GM12878 (cell line): ENCODE measurements at regions not wholly inside any gene's neighbourhood (a gene's known extent, or its start where the extent isn't known, plus 50 kb on each side); places are given as distances from the start of the nearest gene placed in this dataset.

Experiments used
- ATAC-seq: fragments of 200-7000 bp; cut with Tn5 transposase; 3 replicates; pipeline ENCODE4 v1.9.1; 2020; ENCODE audit warnings: mild to moderate bottlenecking, moderate library complexity
- BruUV-seq: library from RNA; stranded (reverse); fragments of 400-500 nt; replicated peaks from 2 replicates; lab custom pipeline; 2021; lab: Mats Ljungman, UMichigan
- CTCF ChIA-PET: fragments of 300-600 bp; sonication (Branson Sonifier 250); formaldehyde crosslinking; extraction: SDS; loops from one replicate; lab custom pipeline; 2021; ENCODE audit warnings: inconsistent platforms; lab: Yijun Ruan, JAX
- POLR2A ChIA-PET: fragments of 350-600 bp; formaldehyde crosslinking; extraction: SDS; loops from one replicate; lab custom pipeline; 2021; ENCODE audit warnings: inconsistent platforms; lab: Charles Lee
- RAD21 ChIA-PET: fragments of 300-600 bp; sonication (Branson Sonifier 250); formaldehyde crosslinking; loops from one replicate; lab custom pipeline; 2023; ENCODE audit warnings: antibody characterized with exemption; ENCODE audit not compliant: unreplicated experiment; lab: Charles Lee
- SMC1A ChIA-PET: fragments of 300-600 bp; sonication (Branson Sonifier 250); formaldehyde crosslinking; loops from one replicate; lab custom pipeline; 2023; ENCODE audit not compliant: unreplicated experiment, uncharacterized antibody; lab: Charles Lee
- DNase-seq: peaks from one replicate; pipeline ENCODE4 v3.0.0-alpha.2; 2011; ENCODE audit warnings: low read depth, low spot score
- FAIRE-seq: peaks from 3 replicates; lab custom pipeline; 2011; peaks lifted over from hg19 to GRCh38; lab: Jason Lieb, UNC
- H2AFZ ChIP-seq: 2 replicates; pipeline ENCODE4 v1.6.0; 2011; ENCODE audit warnings: low read depth, low read length, control low read depth; ENCODE audit not compliant: control insufficient read depth
- H3K27ac ChIP-seq: 2 replicates; pipeline ENCODE4 v1.5.1; 2011; ENCODE audit warnings: control low read depth; ENCODE audit not compliant: control insufficient read depth, insufficient read depth
- H3K27me3 ChIP-seq, 2 experiments: replicated peaks in 1 of 2; 2 replicates each; pipeline versions ENCODE4 v1.6.0 to v1.6.1; 2011; ENCODE audit warnings: low read length in 1 of 2; ENCODE audit not compliant: control insufficient read depth in 2 of 2, insufficient read depth in 2 of 2
- H3K36me3 ChIP-seq, 2 experiments: 2 replicates each; pipeline ENCODE4 v1.5.1; 2011; ENCODE audit warnings: low read length in 1 of 2; ENCODE audit not compliant: control insufficient read depth in 2 of 2, insufficient read depth in 2 of 2
- H3K4me1 ChIP-seq: 2 replicates; pipeline ENCODE4 v1.6.1; 2011; ENCODE audit warnings: mild to moderate bottlenecking, low read length, moderate library complexity, mixed read lengths; ENCODE audit not compliant: control insufficient read depth, insufficient read depth
- H3K4me2 ChIP-seq: 2 replicates; pipeline ENCODE4 v1.6.0; 2011; ENCODE audit warnings: control low read depth; ENCODE audit not compliant: control insufficient read depth, insufficient read depth
- H3K4me3 ChIP-seq: fragments of 200-600 bp; sonication (generic); 2 replicates; pipeline ENCODE4 v1.5.1; 2016
- H3K79me2 ChIP-seq: 2 replicates; pipeline ENCODE4 v1.6.0; 2011; ENCODE audit warnings: low read length; ENCODE audit not compliant: control insufficient read depth, insufficient read depth
- H3K9ac ChIP-seq: 2 replicates; pipeline ENCODE4 v1.8.0; 2011; ENCODE audit warnings: low read length, control low read depth, mixed read lengths; ENCODE audit not compliant: control insufficient read depth, insufficient read depth
- H3K9me3 ChIP-seq: replicated peaks from 3 replicates; pipeline ENCODE4 v1.5.1; 2011; ENCODE audit warnings: mild to moderate bottlenecking, low read length; ENCODE audit not compliant: control insufficient read depth, insufficient read depth
- H4K20me1 ChIP-seq: 2 replicates; pipeline ENCODE4 v1.6.0; 2011; ENCODE audit not compliant: control insufficient read depth, insufficient read depth
- ATF7 ChIP-seq: fragments of 450-650 bp; IDR thresholded peaks from 2 replicates; pipeline ENCODE4 v1.6.1; 2016; ENCODE audit warnings: low read depth, mild to moderate bottlenecking
- BHLHE40 ChIP-seq, 2 experiments: fragments of 450-650 bp in 1 of 2; IDR thresholded peaks; 2 replicates each; pipeline ENCODE4 v1.6.1; 2011 to 2017; ENCODE audit warnings: low read depth in 2 of 2, borderline replicate concordance in 1 of 2, improper control_type of control experiment in 1 of 2, low read length in 1 of 2, mild to moderate bottlenecking in 1 of 2
- CEBPB ChIP-seq, 2 experiments: fragments of 150-350 bp in 1 of 2; IDR thresholded peaks; 2 replicates each; pipeline ENCODE4 v1.6.1; 2012 to 2014; ENCODE audit warnings: low read depth in 2 of 2, low read length in 2 of 2, borderline replicate concordance in 1 of 2, inconsistent platforms in 1 of 2
- CHD2 ChIP-seq: IDR thresholded peaks from 2 replicates; pipeline ENCODE4 v1.6.1; 2011; ENCODE audit warnings: low read depth, low read length, improper control_type of control experiment, borderline replicate concordance
- FOS ChIP-seq: IDR thresholded peaks from 3 replicates; pipeline ENCODE4 v1.6.1; 2011; ENCODE audit warnings: borderline replicate concordance; ENCODE audit not compliant: insufficient read length; ENCODE audit errors: extremely low read depth
- IKZF2 ChIP-seq, 2 experiments: fragments of 450-650 bp; IDR thresholded peaks; 2 replicates each; pipeline ENCODE4 v1.6.1; 2017; ENCODE audit warnings: mild to moderate bottlenecking in 2 of 2, moderate library complexity in 2 of 2
- IRF3 ChIP-seq: fragments of 450-650 bp; IDR thresholded peaks from 2 replicates; pipeline ENCODE4 v1.6.1; 2014; ENCODE audit warnings: mild to moderate bottlenecking
- JUNB ChIP-seq: IDR thresholded peaks from 2 replicates; pipeline ENCODE4 v1.6.1; 2016; ENCODE audit warnings: antibody characterized with exemption, mild to moderate bottlenecking
- PAX8 ChIP-seq: fragments of 450-650 bp; IDR thresholded peaks from 2 replicates; pipeline ENCODE4 v1.6.1; 2017; ENCODE audit warnings: mild to moderate bottlenecking, moderate library complexity
- POLR2A ChIP-seq: IDR thresholded peaks from 2 replicates; pipeline ENCODE4 v1.6.1; 2011; ENCODE audit warnings: low read depth, mild to moderate bottlenecking, low read length
- SMAD5 ChIP-seq: IDR thresholded peaks from 2 replicates; pipeline ENCODE4 v1.6.1; 2016; ENCODE audit warnings: antibody characterized with exemption, low read depth
- SP1 ChIP-seq: IDR thresholded peaks from one replicate; pipeline ENCODE4 v1.6.1; 2011; ENCODE audit warnings: low read depth, low read length
- SUPT20H ChIP-seq: IDR thresholded peaks from 2 replicates; pipeline ENCODE4 v1.6.1; 2011; ENCODE audit warnings: low read depth, mild to moderate bottlenecking, low read length, moderate library complexity, borderline replicate concordance; ENCODE audit not compliant: control insufficient read depth
- TCF7 ChIP-seq: IDR thresholded peaks from 2 replicates; pipeline ENCODE4 v1.6.1; 2014; ENCODE audit warnings: antibody characterized with exemption, borderline replicate concordance
- ZNF274 ChIP-seq: IDR thresholded peaks from one replicate; pipeline ENCODE4 v1.8.0; 2011; ENCODE audit not compliant: insufficient read length, insufficient read depth
- WGBS: methylation state at CpG from one replicate; pipeline ENCODE4 v1.1.6; 2016; ENCODE audit warnings: low lambda C conversion rate; ENCODE audit not compliant: insufficient replicate concordance, insufficient coverage; ENCODE audit errors: missing lambda C conversion rate; 5-methylcytosine and 5-hydroxymethylcytosine counted together
- in situ Hi-C: fragments of 300-500 bp; cut with MboI; formaldehyde crosslinking; loops from 9 replicates; pipeline ENCODE4 v1.14.3; 2018; ENCODE audit warnings: mixed read lengths
- intact Hi-C: fragments of 100-400 bp; cut with micrococcal nuclease; formaldehyde crosslinking; loops from one replicate; pipeline ENCODE4 v1.14.2; 2022; ENCODE audit not compliant: unreplicated experiment
- TF ChIP-seq, protein P1 (sequence below): IDR thresholded peaks from 2 replicates; pipeline ENCODE4 v1.6.1; 2012; ENCODE audit warnings: low read depth, low read length, improper control_type of control experiment
- TF ChIP-seq, protein P2 (sequence below): IDR thresholded peaks from 2 replicates; pipeline ENCODE4 v1.6.1; 2012; ENCODE audit warnings: improper control_type of control experiment, low read depth, low read length; ENCODE audit not compliant: insufficient replicate concordance

DNA sequence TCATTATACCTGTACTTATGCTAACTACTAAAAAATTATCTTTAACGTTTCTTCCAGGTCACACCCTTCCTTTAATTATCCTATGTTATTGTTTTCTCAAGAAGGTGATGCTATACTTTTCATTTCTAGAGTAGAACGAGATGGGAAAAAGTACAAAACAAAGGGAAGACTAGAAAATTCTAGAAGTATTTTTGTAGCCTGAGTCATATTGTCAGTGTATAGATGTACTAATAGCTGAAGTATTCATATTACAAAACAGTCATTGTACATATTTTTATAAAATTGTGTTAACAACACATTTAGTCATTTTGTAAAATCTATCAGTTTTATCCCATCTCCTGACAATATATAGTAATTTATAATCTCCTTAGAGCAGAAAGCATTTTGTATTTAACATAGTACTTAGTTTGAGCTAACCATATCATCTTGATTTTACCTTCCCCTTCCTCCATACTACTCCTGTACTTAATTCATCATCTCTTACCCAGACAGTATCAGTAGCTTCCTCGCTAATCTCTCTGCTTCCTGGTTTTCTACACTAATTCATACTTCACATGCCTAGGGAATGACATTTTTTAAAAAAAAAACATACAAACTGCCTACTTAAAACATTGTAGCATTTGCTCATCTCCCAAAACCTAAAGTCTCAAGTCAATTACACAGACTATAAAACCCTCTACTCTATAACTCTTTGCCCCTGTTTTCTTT, 920.9 kb downstream of the RPS29 start (continued):
- TF ChIP-seq BHLHE40 (IDR thresholded peaks at IDR 0.05; ENCODE audit: borderline replicate concordance in 1 of 2, low read depth in 2 of 2, low read length in 1 of 2) (no peak), JUNB (no peak), POLR2A (no peak), ZNF274 (no peak)

DNA sequence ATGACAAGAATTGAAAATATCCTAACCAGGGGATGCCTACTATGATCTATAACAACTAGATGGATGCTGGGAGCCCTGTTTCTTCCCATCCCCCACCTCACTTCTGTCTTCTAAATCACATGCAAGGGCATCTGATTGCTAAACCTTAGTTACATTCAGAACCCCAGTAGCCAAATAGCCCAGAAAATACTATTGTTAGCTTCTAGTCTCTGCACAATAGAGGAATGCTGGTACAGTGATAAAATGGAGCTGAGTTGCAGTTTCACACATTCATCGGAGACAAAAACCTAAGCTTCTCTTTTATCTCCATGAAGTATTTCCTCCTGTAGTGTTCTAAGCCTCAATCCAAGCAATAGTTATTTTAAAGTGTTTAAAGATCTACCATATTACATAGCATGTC, 942.9 kb downstream of the RPS29 start:
- Histone ChIP-seq H3K79me2 (no peaks in the 10 kb centered on the region), H3K27ac (no peak overlapping the region), H3K36me3 (no peaks in the 10 kb centered on the region), H3K4me1 (no peaks in the 10 kb centered on the region), H4K20me1 (no peaks in the 10 kb centered on the region), H3K27me3 (no peaks in the 10 kb centered on the region), H3K4me2 (no peak overlapping the region), H3K9ac (no peak overlapping the region), H2AFZ (no peak overlapping the region), H3K4me3 (no peak overlapping the region), H3K9me3 (no peaks in the 10 kb centered on the region)
- 95% methylated on average over 1 of the region's 1 CpG for WGBS
- CTCF ChIA-PET, result interaction anchor here (1.0 kb wide), 1 partner anchor 47 kb away, joined by 3 read pairs; no protein-coding TSS in a partner anchor
- intact Hi-C loops, result no loop called here
- SMC1A ChIA-PET, result interaction anchor here (3.4 kb wide), 1 partner anchor 10 kb away, joined by 10 read pairs; no protein-coding TSS in a partner anchor
- POLR2A ChIA-PET, result no interaction called here
- ATAC-seq (no peak), FAIRE-seq (no peak), DNase-seq (no peak)
- in situ Hi-C loops, result no loop called here
- no TSS peak for BruUV-seq
- RAD21 ChIA-PET, result no interaction called here
- TF ChIP-seq TCF7 (no peak), PAX8 (no peak), CEBPB (IDR thresholded peaks at IDR 0.05; ENCODE audit: borderline replicate concordance in 1 of 2, low read depth in 2 of 2, low read length in 2 of 2) (no peak), ATF7 (no peak), SUPT20H (no peak), SP1 (no peak), IKZF2 (IDR thresholded peaks at IDR 0.05) (no peak), CHD2 (no peak), FOS (no peak), SMAD5 (no peak), IRF3 (no peak)
- TF ChIP-seq, protein P1, sequence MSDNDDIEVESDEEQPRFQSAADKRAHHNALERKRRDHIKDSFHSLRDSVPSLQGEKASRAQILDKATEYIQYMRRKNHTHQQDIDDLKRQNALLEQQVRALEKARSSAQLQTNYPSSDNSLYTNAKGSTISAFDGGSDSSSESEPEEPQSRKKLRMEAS, result no peak
- TF ChIP-seq, protein P2, sequence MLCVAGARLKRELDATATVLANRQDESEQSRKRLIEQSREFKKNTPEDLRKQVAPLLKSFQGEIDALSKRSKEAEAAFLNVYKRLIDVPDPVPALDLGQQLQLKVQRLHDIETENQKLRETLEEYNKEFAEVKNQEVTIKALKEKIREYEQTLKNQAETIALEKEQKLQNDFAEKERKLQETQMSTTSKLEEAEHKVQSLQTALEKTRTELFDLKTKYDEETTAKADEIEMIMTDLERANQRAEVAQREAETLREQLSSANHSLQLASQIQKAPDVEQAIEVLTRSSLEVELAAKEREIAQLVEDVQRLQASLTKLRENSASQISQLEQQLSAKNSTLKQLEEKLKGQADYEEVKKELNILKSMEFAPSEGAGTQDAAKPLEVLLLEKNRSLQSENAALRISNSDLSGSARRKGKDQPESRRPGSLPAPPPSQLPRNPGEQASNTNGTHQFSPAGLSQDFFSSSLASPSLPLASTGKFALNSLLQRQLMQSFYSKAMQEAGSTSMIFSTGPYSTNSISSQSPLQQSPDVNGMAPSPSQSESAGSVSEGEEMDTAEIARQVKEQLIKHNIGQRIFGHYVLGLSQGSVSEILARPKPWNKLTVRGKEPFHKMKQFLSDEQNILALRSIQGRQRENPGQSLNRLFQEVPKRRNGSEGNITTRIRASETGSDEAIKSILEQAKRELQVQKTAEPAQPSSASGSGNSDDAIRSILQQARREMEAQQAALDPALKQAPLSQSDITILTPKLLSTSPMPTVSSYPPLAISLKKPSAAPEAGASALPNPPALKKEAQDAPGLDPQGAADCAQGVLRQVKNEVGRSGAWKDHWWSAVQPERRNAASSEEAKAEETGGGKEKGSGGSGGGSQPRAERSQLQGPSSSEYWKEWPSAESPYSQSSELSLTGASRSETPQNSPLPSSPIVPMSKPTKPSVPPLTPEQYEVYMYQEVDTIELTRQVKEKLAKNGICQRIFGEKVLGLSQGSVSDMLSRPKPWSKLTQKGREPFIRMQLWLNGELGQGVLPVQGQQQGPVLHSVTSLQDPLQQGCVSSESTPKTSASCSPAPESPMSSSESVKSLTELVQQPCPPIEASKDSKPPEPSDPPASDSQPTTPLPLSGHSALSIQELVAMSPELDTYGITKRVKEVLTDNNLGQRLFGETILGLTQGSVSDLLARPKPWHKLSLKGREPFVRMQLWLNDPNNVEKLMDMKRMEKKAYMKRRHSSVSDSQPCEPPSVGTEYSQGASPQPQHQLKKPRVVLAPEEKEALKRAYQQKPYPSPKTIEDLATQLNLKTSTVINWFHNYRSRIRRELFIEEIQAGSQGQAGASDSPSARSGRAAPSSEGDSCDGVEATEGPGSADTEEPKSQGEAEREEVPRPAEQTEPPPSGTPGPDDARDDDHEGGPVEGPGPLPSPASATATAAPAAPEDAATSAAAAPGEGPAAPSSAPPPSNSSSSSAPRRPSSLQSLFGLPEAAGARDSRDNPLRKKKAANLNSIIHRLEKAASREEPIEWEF, result no peak
